Chondrocyte (in vitro differentiated cells): ENCODE measurements at regions not wholly inside any gene's neighbourhood (a gene's known extent, or its start where the extent isn't known, plus 50 kb on each side); places are given as distances from the start of the nearest gene placed in this dataset.

Experiments
- DNase-seq: peaks from one replicate; pipeline ENCODE4 v3.0.0; 2021; ENCODE audit warnings: mixed read lengths, low spot score
- H3K27ac Mint-ChIP-seq: one replicate; pipeline ENCODE4 v1.8.0; 2021; ENCODE audit warnings: mild to moderate bottlenecking, moderate library complexity, mixed read lengths; ENCODE audit not compliant: unreplicated experiment
- H3K27me3 Mint-ChIP-seq: 2 replicates; pipeline ENCODE4 v1.8.0; 2021; ENCODE audit warnings: low read depth, mixed read lengths
- H3K36me3 Mint-ChIP-seq: 2 replicates; pipeline ENCODE4 v1.8.0; 2021; ENCODE audit warnings: low read depth, mixed read lengths
- H3K4me1 Mint-ChIP-seq: 2 replicates; pipeline ENCODE4 v1.8.0; 2021; ENCODE audit warnings: low read depth, mild to moderate bottlenecking, mixed read lengths
- H3K4me3 Mint-ChIP-seq: one replicate; pipeline ENCODE4 v1.8.0; 2021; ENCODE audit warnings: mild to moderate bottlenecking, moderate library complexity, mixed read lengths; ENCODE audit not compliant: unreplicated experiment
- H3K9me3 Mint-ChIP-seq: 2 replicates; pipeline ENCODE4 v1.8.0; 2021; ENCODE audit warnings: low read depth, mixed read lengths
- TF ChIP-seq, protein P1 (sequence below): fragments of 200-600 bp; sonication (generic); IDR thresholded peaks from 2 replicates; pipeline ENCODE4 v1.5.0; 2021; ENCODE audit warnings: antibody characterized with exemption, mild to moderate bottlenecking, moderate library complexity

DNA sequence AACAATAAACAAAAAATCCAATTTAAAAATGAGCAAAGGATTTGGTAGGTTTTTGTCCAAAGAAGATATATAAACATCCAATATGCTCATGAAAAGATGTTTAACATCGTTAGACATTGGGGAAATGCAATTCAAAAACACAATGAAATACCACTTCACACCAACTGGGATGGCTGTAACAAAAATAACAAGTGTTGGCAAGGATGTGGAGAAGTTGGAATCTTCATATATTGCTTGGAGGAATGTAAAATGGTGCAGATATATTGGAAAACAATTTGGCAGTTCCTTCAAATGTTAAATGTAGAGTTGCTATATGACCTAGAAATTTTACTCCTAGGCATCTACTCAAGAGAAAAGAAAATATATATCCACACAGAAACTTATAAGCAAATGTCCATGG, 224.3 kb downstream of the AUH start:
- TF ChIP-seq, protein P1, sequence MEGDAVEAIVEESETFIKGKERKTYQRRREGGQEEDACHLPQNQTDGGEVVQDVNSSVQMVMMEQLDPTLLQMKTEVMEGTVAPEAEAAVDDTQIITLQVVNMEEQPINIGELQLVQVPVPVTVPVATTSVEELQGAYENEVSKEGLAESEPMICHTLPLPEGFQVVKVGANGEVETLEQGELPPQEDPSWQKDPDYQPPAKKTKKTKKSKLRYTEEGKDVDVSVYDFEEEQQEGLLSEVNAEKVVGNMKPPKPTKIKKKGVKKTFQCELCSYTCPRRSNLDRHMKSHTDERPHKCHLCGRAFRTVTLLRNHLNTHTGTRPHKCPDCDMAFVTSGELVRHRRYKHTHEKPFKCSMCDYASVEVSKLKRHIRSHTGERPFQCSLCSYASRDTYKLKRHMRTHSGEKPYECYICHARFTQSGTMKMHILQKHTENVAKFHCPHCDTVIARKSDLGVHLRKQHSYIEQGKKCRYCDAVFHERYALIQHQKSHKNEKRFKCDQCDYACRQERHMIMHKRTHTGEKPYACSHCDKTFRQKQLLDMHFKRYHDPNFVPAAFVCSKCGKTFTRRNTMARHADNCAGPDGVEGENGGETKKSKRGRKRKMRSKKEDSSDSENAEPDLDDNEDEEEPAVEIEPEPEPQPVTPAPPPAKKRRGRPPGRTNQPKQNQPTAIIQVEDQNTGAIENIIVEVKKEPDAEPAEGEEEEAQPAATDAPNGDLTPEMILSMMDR = no peak
- Mint-ChIP-seq H3K27me3 (no peaks in the 10 kb centered on the region), H3K4me1 (peaks cover 2% of the 10 kb centered on the region)

DNA sequence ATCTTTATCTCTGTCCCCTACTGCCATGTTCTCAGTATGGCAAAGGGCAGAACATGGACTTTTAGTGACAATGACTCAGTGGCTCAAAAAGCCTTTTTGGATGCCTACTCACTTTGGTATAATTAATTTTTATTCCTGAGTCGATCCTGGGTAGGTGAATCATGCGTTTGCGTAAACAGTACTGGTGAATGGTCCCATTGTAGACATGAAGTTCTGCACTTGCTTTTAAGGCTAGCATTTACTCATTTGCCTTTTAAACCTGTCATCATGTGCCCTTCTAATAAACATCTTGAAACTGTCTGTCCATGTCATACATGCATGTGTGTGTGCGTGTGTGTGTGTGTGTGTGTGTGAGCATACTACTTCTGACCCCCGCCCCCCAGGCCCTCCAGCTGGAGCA, 223.0 kb downstream of the AUH start:
- Mint-ChIP-seq H3K4me3 (no peak overlapping the region), H3K27me3 (no peaks in the 10 kb centered on the region), H3K9me3 (no peaks in the 10 kb centered on the region), H3K27ac (no peak overlapping the region), H3K4me1 (no peaks in the 10 kb centered on the region), H3K36me3 (no peaks in the 10 kb centered on the region)
- DNase-seq = no peak
- TF ChIP-seq, protein P1 = no peak

More for the DNA sequence above, 224.3 kb downstream of the AUH start:
- Mint-ChIP-seq H3K9me3 (no peaks in the 10 kb centered on the region), H3K27ac (no peak overlapping the region), H3K36me3 (no peaks in the 10 kb centered on the region), H3K4me3 (no peak overlapping the region)
- DNase-seq = no peak

DNA sequence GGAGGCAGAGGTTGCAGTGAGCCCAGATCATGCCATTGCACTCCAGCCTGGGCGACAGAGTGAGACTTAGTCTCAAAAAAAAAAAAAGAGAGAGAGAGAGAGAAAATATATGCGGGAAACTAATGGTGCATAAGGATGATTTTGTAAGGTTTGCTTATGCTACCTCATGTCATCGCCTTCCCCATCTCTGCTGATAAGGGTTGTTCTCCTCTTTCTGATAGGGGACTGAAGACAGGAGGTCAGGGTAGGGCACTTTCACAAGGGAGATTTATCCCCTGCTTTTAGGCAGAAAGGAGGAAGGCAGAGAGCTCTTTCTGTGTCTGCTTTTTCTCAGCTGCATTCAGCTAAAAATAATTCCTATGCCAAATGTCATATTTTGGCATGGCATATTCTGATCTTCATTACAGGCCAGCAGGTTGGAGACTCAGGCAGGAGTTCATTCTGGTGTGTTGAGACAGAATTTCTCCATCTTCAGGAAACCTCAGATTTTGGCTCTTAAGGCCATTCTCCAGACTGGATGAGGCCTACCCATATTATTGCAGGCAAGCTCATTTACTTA, 220.2 kb downstream of the AUH start:
- TF ChIP-seq, protein P1 = no peak
- no peaks in the 10 kb centered on the region for H3K36me3 Mint-ChIP-seq
- no peak for DNase-seq
- no peaks in the 10 kb centered on the region for H3K4me1 Mint-ChIP-seq
- H3K4me3 Mint-ChIP-seq = no peak overlapping the region
- H3K9me3 Mint-ChIP-seq = no peaks in the 10 kb centered on the region
- no peak overlapping the region for H3K27ac Mint-ChIP-seq
- H3K27me3 Mint-ChIP-seq = no peaks in the 10 kb centered on the region

DNA sequence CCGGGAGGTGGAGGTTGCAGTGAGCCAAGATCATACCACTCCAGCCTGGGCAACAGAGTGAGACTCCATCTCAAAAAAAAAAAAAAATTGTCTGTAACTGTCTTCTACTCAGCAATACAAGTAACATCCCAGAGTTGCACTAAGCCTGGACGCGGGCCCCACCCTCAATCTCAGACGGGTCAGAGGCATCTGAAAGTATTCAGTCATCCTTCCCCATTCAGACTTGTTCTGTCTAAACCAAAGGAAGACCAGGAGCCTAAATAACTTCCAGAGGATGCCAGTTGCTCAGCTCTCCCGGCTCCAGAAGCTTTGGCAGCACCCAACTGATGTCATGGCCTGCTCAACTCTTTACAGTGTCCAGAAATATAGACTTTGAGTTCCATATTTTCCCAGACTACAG, 218.6 kb downstream of the AUH start:
- H3K27ac Mint-ChIP-seq = no peak overlapping the region
- H3K4me3 Mint-ChIP-seq = no peak overlapping the region
- H3K36me3 Mint-ChIP-seq = no peaks in the 10 kb centered on the region
- no peaks in the 10 kb centered on the region for H3K27me3 Mint-ChIP-seq
- no peaks in the 10 kb centered on the region for H3K4me1 Mint-ChIP-seq
- no peaks in the 10 kb centered on the region for H3K9me3 Mint-ChIP-seq
- TF ChIP-seq, protein P1 = no peak
- no peak for DNase-seq

DNA sequence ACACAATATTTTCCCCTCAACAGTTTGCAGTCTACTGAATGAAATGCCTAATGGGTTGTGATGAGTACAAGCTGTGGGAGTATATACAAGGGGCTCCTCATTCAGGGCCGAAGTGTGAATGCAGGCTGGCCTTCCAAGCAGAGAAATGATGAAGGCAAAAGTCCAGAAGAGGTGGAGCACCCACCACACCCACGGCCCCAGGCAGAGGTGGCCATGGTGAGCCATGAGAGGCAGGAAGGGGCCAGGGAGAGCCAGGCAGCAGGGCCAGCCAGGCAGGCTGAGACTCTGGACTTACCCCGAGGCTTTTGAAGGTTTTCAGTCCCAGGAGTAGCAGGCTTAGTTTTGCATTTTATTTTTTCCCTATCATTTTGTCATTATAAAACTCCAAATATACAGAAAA, 218.1 kb downstream of the AUH start:
- no peak for DNase-seq
- Mint-ChIP-seq H3K27ac (no peak overlapping the region), H3K36me3 (no peaks in the 10 kb centered on the region), H3K4me1 (no peaks in the 10 kb centered on the region), H3K27me3 (no peaks in the 10 kb centered on the region), H3K9me3 (no peaks in the 10 kb centered on the region), H3K4me3 (no peak overlapping the region)
- TF ChIP-seq, protein P1 = no peak
